Fibroblast of lung (primary cell): ENCODE measurements at regions not wholly inside any gene's neighbourhood (a gene's known extent, or its start where the extent isn't known, plus 50 kb on each side); places are given as distances from the start of the nearest gene placed in this dataset.

Experiments
- EZH2 ChIP-seq: IDR thresholded peaks from 2 replicates; pipeline ENCODE4 v1.5.1; 2012; ENCODE audit warnings: low read length, control low read depth, mild to moderate bottlenecking; ENCODE audit errors: missing control alignments
- TF ChIP-seq, protein P1 (sequence below), 2 donors: IDR thresholded peaks in 1 of 2; conservative IDR thresholded peaks in 1 of 2; 1 replicate in 1 of 2; 2 replicates in 1 of 2; pipeline ENCODE4 v1.5.1; 2011 to 2012; ENCODE audit warnings: low read length in 2 of 2, control low read depth in 1 of 2, inconsistent platforms in 1 of 2, low read depth in 1 of 2, mild to moderate bottlenecking in 1 of 2

- TF ChIP-seq, protein P1, sequence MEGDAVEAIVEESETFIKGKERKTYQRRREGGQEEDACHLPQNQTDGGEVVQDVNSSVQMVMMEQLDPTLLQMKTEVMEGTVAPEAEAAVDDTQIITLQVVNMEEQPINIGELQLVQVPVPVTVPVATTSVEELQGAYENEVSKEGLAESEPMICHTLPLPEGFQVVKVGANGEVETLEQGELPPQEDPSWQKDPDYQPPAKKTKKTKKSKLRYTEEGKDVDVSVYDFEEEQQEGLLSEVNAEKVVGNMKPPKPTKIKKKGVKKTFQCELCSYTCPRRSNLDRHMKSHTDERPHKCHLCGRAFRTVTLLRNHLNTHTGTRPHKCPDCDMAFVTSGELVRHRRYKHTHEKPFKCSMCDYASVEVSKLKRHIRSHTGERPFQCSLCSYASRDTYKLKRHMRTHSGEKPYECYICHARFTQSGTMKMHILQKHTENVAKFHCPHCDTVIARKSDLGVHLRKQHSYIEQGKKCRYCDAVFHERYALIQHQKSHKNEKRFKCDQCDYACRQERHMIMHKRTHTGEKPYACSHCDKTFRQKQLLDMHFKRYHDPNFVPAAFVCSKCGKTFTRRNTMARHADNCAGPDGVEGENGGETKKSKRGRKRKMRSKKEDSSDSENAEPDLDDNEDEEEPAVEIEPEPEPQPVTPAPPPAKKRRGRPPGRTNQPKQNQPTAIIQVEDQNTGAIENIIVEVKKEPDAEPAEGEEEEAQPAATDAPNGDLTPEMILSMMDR (conservative IDR thresholded peaks at IDR 0.05 in 1 of 2, IDR thresholded peaks at IDR 0.05 in 1 of 2; ENCODE audit: low read depth in 1 of 2, low read length in 2 of 2): no peak
- no peak for TF ChIP-seq EZH2
Observed at GRCh38 chr20:10906834-10907233, 233.0 kb upstream of the JAG1 start.
